ENCODE measurements at regions not wholly inside any gene's neighbourhood (a gene's known extent, or its start where the extent isn't known, plus 50 kb on each side); places are given as distances from the start of the nearest gene placed in this dataset.
"Not testable (repeated sequence)": the region's sequence is repeated elsewhere in the genome, so short reads cannot be mapped to it uniquely, and the experiment has no call there.

- no peak for DNase-seq
These were observed 51.1 kb downstream of the DOP1B start for GRCh38 chr21:36207577-36208320.

GRCh38 chr21:36208326-36209013 lies 51.8 kb downstream of the DOP1B start:
- no peak for DNase-seq

GRCh38 chr21:36209626-36210171 lies 53.1 kb downstream of the DOP1B start:
- DNase-seq = peak; percentile 65

GRCh38 chr21:36210779-36211659 lies 54.4 kb downstream of the DOP1B start:
- no peak for DNase-seq

GRCh38 chr21:36211660-36212512 lies 55.3 kb downstream of the DOP1B start:
- no peak for DNase-seq

- no peak for DNase-seq
These were observed 55.8 kb downstream of the DOP1B start for GRCh38 chr21:36212513-36212780.

GRCh38 chr21:36214561-36214960 lies 57.9 kb downstream of the DOP1B start:
- no peak for DNase-seq

- DNase-seq = no peak
These were observed 61.1 kb downstream of the DOP1B start for GRCh38 chr21:36217743-36218142.

GRCh38 chr21:36218691-36219090 lies 62.1 kb downstream of the DOP1B start:
- no peak for DNase-seq

GRCh38 chr21:36223451-36223850 lies 66.8 kb downstream of the DOP1B start:
- no peak for DNase-seq

GRCh38 chr21:36229181-36229580 lies 72.6 kb downstream of the DOP1B start:
- no peak for DNase-seq

- DNase-seq = not testable (repeated sequence)
These were observed 74.8 kb downstream of the DOP1B start for GRCh38 chr21:36231444-36231843.

GRCh38 chr21:36232641-36233040 lies 76.0 kb downstream of the DOP1B start:
- DNase-seq = no peak

GRCh38 chr21:36235058-36235582 lies 78.5 kb downstream of the DOP1B start:
- no peak for DNase-seq

- DNase-seq = no peak
These were observed 79.6 kb downstream of the DOP1B start for GRCh38 chr21:36236052-36236730.

- no peak for DNase-seq
These were observed 80.8 kb downstream of the DOP1B start for GRCh38 chr21:36237441-36237840.

GRCh38 chr21:36239585-36239984 lies 80.4 kb upstream of the MORC3 start:
- no peak for DNase-seq

GRCh38 chr21:36241717-36242116 lies 78.3 kb upstream of the MORC3 start:
- no peak for DNase-seq

- DNase-seq = no peak
These were observed 74.9 kb upstream of the MORC3 start for GRCh38 chr21:36245115-36245514.

GRCh38 chr21:36245649-36246048 lies 74.3 kb upstream of the MORC3 start:
- DNase-seq = no peak

- no peak for DNase-seq
These were observed 73.8 kb upstream of the MORC3 start for GRCh38 chr21:36246080-36246631.
